SK-N-SH treated with all-trans-retinoic acid at 6 μM for 48 hours (cell line): ENCODE measurements at regions not wholly inside any gene's neighbourhood (a gene's known extent, or its start where the extent isn't known, plus 50 kb on each side); places are given as distances from the start of the nearest gene placed in this dataset.

Experiments
- ATAC-seq: fragments of 200-7000 bp; cut with Tn5 transposase; 3 replicates; pipeline ENCODE4 v1.9.1; 2020; ENCODE audit warnings: mild to moderate bottlenecking, moderate library complexity
- ARNTL ChIP-seq: fragments of 450-650 bp; formaldehyde crosslinking; IDR thresholded peaks from 2 replicates; pipeline ENCODE4 v1.5.0; 2020; ENCODE audit warnings: low read depth, mild to moderate bottlenecking, moderate library complexity, borderline replicate concordance
- BACH2 ChIP-seq: fragments of 250-450 bp; sonication (Bioruptor Pico); IDR thresholded peaks from 2 replicates; pipeline ENCODE4 v1.9.0; 2021; ENCODE audit warnings: mild to moderate bottlenecking, borderline replicate concordance
- CSDC2 ChIP-seq: fragments of 250-450 bp; sonication (Bioruptor Pico); IDR thresholded peaks from 2 replicates; pipeline ENCODE4 v1.5.0; 2020; ENCODE audit warnings: mild to moderate bottlenecking, moderate library complexity
- ESRRG ChIP-seq: fragments of 250-450 bp; sonication (Bioruptor Pico); IDR thresholded peaks from 2 replicates; pipeline ENCODE4 v1.6.1; 2021; ENCODE audit warnings: mild to moderate bottlenecking
- GLIS3 ChIP-seq: fragments of 250-450 bp; sonication (Bioruptor Pico); IDR thresholded peaks from 2 replicates; pipeline ENCODE4 v1.5.0; 2020; ENCODE audit warnings: mild to moderate bottlenecking, moderate library complexity
- OSR1 ChIP-seq: fragments of 250-450 bp; sonication (Bioruptor Pico); IDR thresholded peaks from 2 replicates; pipeline ENCODE4 v1.8.0; 2022; ENCODE audit warnings: moderate library complexity, mild to moderate bottlenecking, inconsistent platforms
- PPARA ChIP-seq: fragments of 250-450 bp; sonication (Bioruptor Pico); IDR thresholded peaks from 2 replicates; pipeline ENCODE4 v1.5.0; 2020; ENCODE audit warnings: mild to moderate bottlenecking, borderline replicate concordance
- RARB ChIP-seq: fragments of 250-450 bp; sonication (Bioruptor Pico); IDR thresholded peaks from 2 replicates; pipeline ENCODE4 v1.8.0; 2021; ENCODE audit warnings: mild to moderate bottlenecking, moderate library complexity
- SNAI2 ChIP-seq: fragments of 250-450 bp; sonication (Bioruptor Pico); IDR thresholded peaks from 2 replicates; pipeline ENCODE4 v1.5.0; 2020; ENCODE audit warnings: mild to moderate bottlenecking, moderate library complexity
- TCF4 ChIP-seq: fragments of 250-450 bp; sonication (Bioruptor Pico); IDR thresholded peaks from 2 replicates; pipeline ENCODE4 v1.8.0; 2021; ENCODE audit warnings: mild to moderate bottlenecking, moderate library complexity, borderline replicate concordance
- TOX ChIP-seq: fragments of 250-450 bp; sonication (Bioruptor Pico); IDR thresholded peaks from 2 replicates; pipeline ENCODE4 v1.8.0; 2021; ENCODE audit warnings: mild to moderate bottlenecking, moderate library complexity, borderline replicate concordance
- ZC3H10 ChIP-seq: fragments of 250-450 bp; sonication (Bioruptor Pico); IDR thresholded peaks from 2 replicates; pipeline ENCODE4 v1.5.1; 2021; ENCODE audit warnings: mild to moderate bottlenecking, moderate library complexity
- ZFP3 ChIP-seq: fragments of 250-450 bp; sonication (Bioruptor Pico); IDR thresholded peaks from 2 replicates; pipeline ENCODE4 v1.5.0; 2020; ENCODE audit warnings: mild to moderate bottlenecking, moderate library complexity
- ZFP30 ChIP-seq: fragments of 450-650 bp; formaldehyde crosslinking; IDR thresholded peaks from 2 replicates; pipeline ENCODE4 v1.5.0; 2022; ENCODE audit warnings: mild to moderate bottlenecking, moderate library complexity
- ZNF565 ChIP-seq: fragments of 450-650 bp; formaldehyde crosslinking; conservative IDR thresholded peaks from 2 replicates; pipeline ENCODE4 v1.5.0; 2020; ENCODE audit warnings: low read depth, mild to moderate bottlenecking, moderate library complexity
- ZNF70 ChIP-seq: fragments of 450-650 bp; formaldehyde crosslinking; IDR thresholded peaks from 2 replicates; pipeline ENCODE4 v1.5.0; 2020; ENCODE audit warnings: mild to moderate bottlenecking, moderate library complexity
- ZNF8 ChIP-seq: fragments of 450-650 bp; formaldehyde crosslinking; IDR thresholded peaks from 2 replicates; pipeline ENCODE4 v1.5.0; 2020; ENCODE audit warnings: mild to moderate bottlenecking, moderate library complexity
- TF ChIP-seq, protein P1 (sequence below): fragments of 250-450 bp; sonication (Bioruptor Pico); IDR thresholded peaks from 2 replicates; pipeline ENCODE4 v1.5.1; 2021; ENCODE audit warnings: mild to moderate bottlenecking, moderate library complexity
- TF ChIP-seq, protein P2 (sequence below): fragments of 250-450 bp; sonication (Bioruptor Pico); IDR thresholded peaks from 2 replicates; pipeline ENCODE4 v1.5.0; 2020; ENCODE audit warnings: mild to moderate bottlenecking, moderate library complexity
- TF ChIP-seq, protein P3 (sequence below): fragments of 250-450 bp; sonication (Bioruptor Pico); IDR thresholded peaks from 2 replicates; pipeline ENCODE4 v1.8.0; 2020; ENCODE audit warnings: mild to moderate bottlenecking, moderate library complexity, borderline replicate concordance
- TF ChIP-seq, protein P4 (sequence below): fragments of 250-450 bp; sonication (Bioruptor Pico); IDR thresholded peaks from 2 replicates; pipeline ENCODE4 v1.5.1; 2020; ENCODE audit warnings: low read depth, mild to moderate bottlenecking, moderate library complexity
- TF ChIP-seq, protein P5 (sequence below): fragments of 250-450 bp; sonication (Bioruptor Pico); IDR thresholded peaks from 2 replicates; pipeline ENCODE4 v1.8.0; 2021; ENCODE audit warnings: low read depth, mild to moderate bottlenecking, moderate library complexity, borderline replicate concordance

DNA sequence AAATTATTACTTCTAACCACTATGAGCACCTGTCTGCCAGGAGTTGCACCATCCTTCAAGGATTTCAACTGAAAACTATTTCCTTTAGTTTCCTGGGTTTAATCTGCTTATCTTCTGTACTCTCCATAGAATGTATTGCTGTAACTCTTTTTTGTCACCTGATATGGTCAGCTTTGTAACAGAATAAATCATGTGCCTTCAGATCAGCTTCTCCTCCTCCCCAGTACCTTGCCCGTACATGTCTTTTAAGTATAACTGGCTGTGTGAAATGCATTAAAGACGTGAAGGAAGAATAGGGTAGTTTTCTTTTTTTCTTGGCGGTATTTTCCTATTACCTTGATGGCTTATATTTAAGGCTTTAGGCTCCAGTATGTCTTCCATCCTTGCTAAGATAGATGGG, 200.3 kb upstream of the NAV3 start:
- no peak; the same call in 2 of the 3 replicates for ATAC-seq
- TF ChIP-seq RARB (CRISPR knock-in tag): no peak
- TF ChIP-seq, protein P1, sequence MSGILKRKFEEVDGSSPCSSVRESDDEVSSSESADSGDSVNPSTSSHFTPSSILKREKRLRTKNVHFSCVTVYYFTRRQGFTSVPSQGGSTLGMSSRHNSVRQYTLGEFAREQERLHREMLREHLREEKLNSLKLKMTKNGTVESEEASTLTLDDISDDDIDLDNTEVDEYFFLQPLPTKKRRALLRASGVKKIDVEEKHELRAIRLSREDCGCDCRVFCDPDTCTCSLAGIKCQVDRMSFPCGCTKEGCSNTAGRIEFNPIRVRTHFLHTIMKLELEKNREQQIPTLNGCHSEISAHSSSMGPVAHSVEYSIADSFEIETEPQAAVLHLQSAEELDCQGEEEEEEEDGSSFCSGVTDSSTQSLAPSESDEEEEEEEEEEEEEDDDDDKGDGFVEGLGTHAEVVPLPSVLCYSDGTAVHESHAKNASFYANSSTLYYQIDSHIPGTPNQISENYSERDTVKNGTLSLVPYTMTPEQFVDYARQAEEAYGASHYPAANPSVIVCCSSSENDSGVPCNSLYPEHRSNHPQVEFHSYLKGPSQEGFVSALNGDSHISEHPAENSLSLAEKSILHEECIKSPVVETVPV (CRISPR knock-in tag): no peak
- TF ChIP-seq, protein P2, sequence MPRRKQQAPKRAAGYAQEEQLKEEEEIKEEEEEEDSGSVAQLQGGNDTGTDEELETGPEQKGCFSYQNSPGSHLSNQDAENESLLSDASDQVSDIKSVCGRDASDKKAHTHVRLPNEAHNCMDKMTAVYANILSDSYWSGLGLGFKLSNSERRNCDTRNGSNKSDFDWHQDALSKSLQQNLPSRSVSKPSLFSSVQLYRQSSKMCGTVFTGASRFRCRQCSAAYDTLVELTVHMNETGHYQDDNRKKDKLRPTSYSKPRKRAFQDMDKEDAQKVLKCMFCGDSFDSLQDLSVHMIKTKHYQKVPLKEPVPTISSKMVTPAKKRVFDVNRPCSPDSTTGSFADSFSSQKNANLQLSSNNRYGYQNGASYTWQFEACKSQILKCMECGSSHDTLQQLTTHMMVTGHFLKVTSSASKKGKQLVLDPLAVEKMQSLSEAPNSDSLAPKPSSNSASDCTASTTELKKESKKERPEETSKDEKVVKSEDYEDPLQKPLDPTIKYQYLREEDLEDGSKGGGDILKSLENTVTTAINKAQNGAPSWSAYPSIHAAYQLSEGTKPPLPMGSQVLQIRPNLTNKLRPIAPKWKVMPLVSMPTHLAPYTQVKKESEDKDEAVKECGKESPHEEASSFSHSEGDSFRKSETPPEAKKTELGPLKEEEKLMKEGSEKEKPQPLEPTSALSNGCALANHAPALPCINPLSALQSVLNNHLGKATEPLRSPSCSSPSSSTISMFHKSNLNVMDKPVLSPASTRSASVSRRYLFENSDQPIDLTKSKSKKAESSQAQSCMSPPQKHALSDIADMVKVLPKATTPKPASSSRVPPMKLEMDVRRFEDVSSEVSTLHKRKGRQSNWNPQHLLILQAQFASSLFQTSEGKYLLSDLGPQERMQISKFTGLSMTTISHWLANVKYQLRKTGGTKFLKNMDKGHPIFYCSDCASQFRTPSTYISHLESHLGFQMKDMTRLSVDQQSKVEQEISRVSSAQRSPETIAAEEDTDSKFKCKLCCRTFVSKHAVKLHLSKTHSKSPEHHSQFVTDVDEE: no peak
- TF ChIP-seq ZNF70 (CRISPR knock-in tag): no peak
- no peak for TF ChIP-seq SNAI2 (CRISPR knock-in tag)
- TF ChIP-seq PPARA (CRISPR knock-in tag): no peak
- TF ChIP-seq, protein P3, sequence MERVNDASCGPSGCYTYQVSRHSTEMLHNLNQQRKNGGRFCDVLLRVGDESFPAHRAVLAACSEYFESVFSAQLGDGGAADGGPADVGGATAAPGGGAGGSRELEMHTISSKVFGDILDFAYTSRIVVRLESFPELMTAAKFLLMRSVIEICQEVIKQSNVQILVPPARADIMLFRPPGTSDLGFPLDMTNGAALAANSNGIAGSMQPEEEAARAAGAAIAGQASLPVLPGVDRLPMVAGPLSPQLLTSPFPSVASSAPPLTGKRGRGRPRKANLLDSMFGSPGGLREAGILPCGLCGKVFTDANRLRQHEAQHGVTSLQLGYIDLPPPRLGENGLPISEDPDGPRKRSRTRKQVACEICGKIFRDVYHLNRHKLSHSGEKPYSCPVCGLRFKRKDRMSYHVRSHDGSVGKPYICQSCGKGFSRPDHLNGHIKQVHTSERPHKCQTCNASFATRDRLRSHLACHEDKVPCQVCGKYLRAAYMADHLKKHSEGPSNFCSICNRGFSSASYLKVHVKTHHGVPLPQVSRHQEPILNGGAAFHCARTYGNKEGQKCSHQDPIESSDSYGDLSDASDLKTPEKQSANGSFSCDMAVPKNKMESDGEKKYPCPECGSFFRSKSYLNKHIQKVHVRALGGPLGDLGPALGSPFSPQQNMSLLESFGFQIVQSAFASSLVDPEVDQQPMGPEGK (CRISPR knock-in tag): no peak
- TF ChIP-seq GLIS3 (CRISPR knock-in tag): no peak
- TF ChIP-seq ZC3H10 (CRISPR knock-in tag): no peak
- TF ChIP-seq BACH2: no peak
- TF ChIP-seq ZFP3 (CRISPR knock-in tag): no peak
- TF ChIP-seq, protein P4, sequence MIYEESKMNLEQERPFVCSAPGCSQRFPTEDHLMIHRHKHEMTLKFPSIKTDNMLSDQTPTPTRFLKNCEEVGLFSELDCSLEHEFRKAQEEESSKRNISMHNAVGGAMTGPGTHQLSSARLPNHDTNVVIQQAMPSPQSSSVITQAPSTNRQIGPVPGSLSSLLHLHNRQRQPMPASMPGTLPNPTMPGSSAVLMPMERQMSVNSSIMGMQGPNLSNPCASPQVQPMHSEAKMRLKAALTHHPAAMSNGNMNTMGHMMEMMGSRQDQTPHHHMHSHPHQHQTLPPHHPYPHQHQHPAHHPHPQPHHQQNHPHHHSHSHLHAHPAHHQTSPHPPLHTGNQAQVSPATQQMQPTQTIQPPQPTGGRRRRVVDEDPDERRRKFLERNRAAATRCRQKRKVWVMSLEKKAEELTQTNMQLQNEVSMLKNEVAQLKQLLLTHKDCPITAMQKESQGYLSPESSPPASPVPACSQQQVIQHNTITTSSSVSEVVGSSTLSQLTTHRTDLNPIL (CRISPR knock-in tag): no peak
- no peak for TF ChIP-seq ZNF565 (CRISPR knock-in tag)
- no peak for TF ChIP-seq ESRRG (CRISPR knock-in tag)
- no peak for TF ChIP-seq OSR1 (CRISPR knock-in tag)
- TF ChIP-seq ZFP30 (CRISPR knock-in tag): no peak
- TF ChIP-seq, protein P5, sequence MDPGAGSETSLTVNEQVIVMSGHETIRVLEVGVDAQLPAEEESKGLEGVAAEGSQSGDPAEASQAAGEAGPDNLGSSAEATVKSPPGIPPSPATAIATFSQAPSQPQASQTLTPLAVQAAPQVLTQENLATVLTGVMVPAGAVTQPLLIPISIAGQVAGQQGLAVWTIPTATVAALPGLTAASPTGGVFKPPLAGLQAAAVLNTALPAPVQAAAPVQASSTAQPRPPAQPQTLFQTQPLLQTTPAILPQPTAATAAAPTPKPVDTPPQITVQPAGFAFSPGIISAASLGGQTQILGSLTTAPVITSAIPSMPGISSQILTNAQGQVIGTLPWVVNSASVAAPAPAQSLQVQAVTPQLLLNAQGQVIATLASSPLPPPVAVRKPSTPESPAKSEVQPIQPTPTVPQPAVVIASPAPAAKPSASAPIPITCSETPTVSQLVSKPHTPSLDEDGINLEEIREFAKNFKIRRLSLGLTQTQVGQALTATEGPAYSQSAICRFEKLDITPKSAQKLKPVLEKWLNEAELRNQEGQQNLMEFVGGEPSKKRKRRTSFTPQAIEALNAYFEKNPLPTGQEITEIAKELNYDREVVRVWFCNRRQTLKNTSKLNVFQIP (CRISPR knock-in tag): no peak
- TF ChIP-seq, all 23 proteins: peak for 0

DNA sequence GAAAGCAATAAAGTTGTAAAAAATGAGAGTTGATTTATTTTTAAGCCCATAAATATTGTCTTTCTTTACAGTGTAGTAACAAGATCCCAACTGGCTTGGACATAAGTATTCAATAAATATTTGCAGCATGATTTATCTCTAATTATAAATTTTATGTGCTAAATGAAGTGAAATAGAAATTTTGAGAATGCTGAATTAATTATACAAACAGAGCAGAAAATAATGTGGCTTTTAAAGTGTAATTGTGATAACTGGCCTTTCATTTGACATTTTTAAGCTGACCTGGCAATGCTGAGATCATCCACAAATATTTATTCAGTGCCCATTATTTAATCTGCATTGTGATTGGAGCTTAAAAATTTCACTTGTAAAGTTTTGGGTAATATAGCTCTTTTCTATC, 201.6 kb upstream of the NAV3 start:
- TF ChIP-seq TOX (CRISPR knock-in tag) (0 out of 2 replicates have a peak, but pooled peaks have one; percentile 6), SNAI2 (CRISPR knock-in tag) (no peak)
- ATAC-seq: no peak

DNA sequence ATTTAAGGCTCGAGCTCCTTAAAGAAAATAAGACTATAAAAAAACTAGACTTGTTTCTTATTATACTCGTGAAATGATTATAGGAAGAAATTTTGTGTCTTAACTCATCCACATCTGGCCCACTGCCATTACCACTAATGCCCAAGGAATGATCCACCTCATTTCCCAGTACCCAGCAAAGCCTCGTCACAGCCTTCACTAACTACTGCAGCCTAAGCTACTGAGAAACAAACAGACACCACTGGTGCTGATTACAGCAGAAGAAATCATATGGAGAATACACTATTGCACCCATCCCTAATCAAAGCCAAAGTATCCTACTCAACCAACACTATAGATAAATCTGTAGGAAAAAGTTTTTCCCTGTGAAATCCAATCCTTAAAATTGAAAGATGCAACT, 205.3 kb upstream of the NAV3 start:
- TF ChIP-seq, protein P5 (CRISPR knock-in tag): no peak
- no peak for TF ChIP-seq PPARA (CRISPR knock-in tag)
- TF ChIP-seq, protein P1 (CRISPR knock-in tag): no peak
- no peak for TF ChIP-seq ARNTL
- TF ChIP-seq, protein P3 (CRISPR knock-in tag): no peak
- no peak for TF ChIP-seq ZNF8
- no peak for TF ChIP-seq CSDC2 (CRISPR knock-in tag)
- no peak for TF ChIP-seq TCF4 (CRISPR knock-in tag)
- ATAC-seq: peak; percentile 86
